HepG2 (cell line): ENCODE measurements at regions not wholly inside any gene's neighbourhood (a gene's known extent, or its start where the extent isn't known, plus 50 kb on each side); places are given as distances from the start of the nearest gene placed in this dataset.

Experiments
- ATAC-seq: fragments of 200-7000 bp; cut with Tn5 transposase; 3 replicates; pipeline ENCODE4 v1.9.1; 2020; ENCODE audit warnings: mild to moderate bottlenecking, moderate library complexity
- BruUV-seq: library from RNA; stranded (reverse); fragments of 400-500 nt; replicated peaks from 2 replicates; lab custom pipeline; 2021; lab: Mats Ljungman, UMichigan
- CTCF ChIA-PET: fragments of 300-600 bp; formaldehyde crosslinking; extraction: SDS; loops from one replicate; lab custom pipeline; 2021; ENCODE audit warnings: low total read pairs, inconsistent platforms, low intra/inter-chr PET ratio; lab: Yijun Ruan, JAX
- POLR2A ChIA-PET: fragments of 350-600 bp; sonication (Branson Sonifier 250); formaldehyde crosslinking; loops from one replicate; lab custom pipeline; 2020; ENCODE audit warnings: antibody characterized with exemption, inconsistent platforms; lab: Yijun Ruan, JAX
- DNase-seq: peaks from one replicate; pipeline ENCODE4 v3.0.0-alpha.2; 2015; ENCODE audit warnings: low spot score
- FAIRE-seq: peaks from 3 replicates; lab custom pipeline; 2011; peaks lifted over from hg19 to GRCh38; lab: Jason Lieb, UNC
- H2AFZ ChIP-seq: one replicate; pipeline ENCODE4 v1.6.1; 2011; ENCODE audit warnings: low read length, inconsistent platforms
- H3K27ac ChIP-seq: fragments of 300-600 bp; 3 replicates; pipeline ENCODE4 v1.8.0; 2011; ENCODE audit warnings: mixed run types, mild to moderate bottlenecking, mixed read lengths, low read length, inconsistent platforms; ENCODE audit not compliant: insufficient read depth; ENCODE audit errors: extremely low read length
- H3K27me3 ChIP-seq, 2 experiments: fragments of 200-600 bp in 1 of 2; 2 replicates in 1 of 2; 3 replicates in 1 of 2; pipeline versions ENCODE4 v1.6.0 to v1.8.0; 2011; ENCODE audit warnings: low read length in 2 of 2, mild to moderate bottlenecking in 2 of 2, moderate library complexity in 2 of 2, inconsistent platforms in 1 of 2; ENCODE audit not compliant: insufficient read depth in 2 of 2, control insufficient read depth in 1 of 2
- H3K36me3 ChIP-seq, 2 experiments: fragments of 200-600 bp in 1 of 2; replicated peaks in 1 of 2; 2 replicates in 1 of 2; 3 replicates in 1 of 2; pipeline versions ENCODE4 v1.5.1 to v1.8.0; 2011; ENCODE audit warnings: low read length in 2 of 2, inconsistent platforms in 1 of 2; ENCODE audit not compliant: insufficient read depth in 2 of 2, control insufficient read depth in 1 of 2
- H3K4me1 ChIP-seq: 2 replicates; pipeline ENCODE4 v1.5.1; 2012; ENCODE audit warnings: low read length, inconsistent platforms; ENCODE audit not compliant: insufficient read depth
- H3K4me2 ChIP-seq: 2 replicates; pipeline ENCODE4 v1.6.0; 2011; ENCODE audit warnings: low read depth, low read length, inconsistent platforms
- H3K4me3 ChIP-seq, 3 experiments: fragments of 200-600 bp in 1 of 3; sonication (generic), shearing (Covaris generic) in 1 of 3; replicated peaks in 1 of 3; 2 replicates each; pipeline ENCODE4 v1.5.1; 2011 to 2016; ENCODE audit warnings: low read length in 3 of 3, inconsistent platforms in 2 of 3, low read depth in 2 of 3, mild to moderate bottlenecking in 2 of 3, control low read depth in 1 of 3, mixed read lengths in 1 of 3; ENCODE audit not compliant: insufficient read depth in 1 of 3
- H3K79me2 ChIP-seq: one replicate; pipeline ENCODE4 v1.6.1; 2011; ENCODE audit warnings: low read length, inconsistent platforms; ENCODE audit not compliant: insufficient read depth
- H3K9ac ChIP-seq: 2 replicates; pipeline ENCODE4 v1.6.0; 2011; ENCODE audit warnings: mild to moderate bottlenecking, low read depth, low read length, inconsistent platforms; ENCODE audit not compliant: insufficient read depth
- H3K9me3 ChIP-seq: 2 replicates; pipeline ENCODE4 v1.5.1; 2012; ENCODE audit warnings: mild to moderate bottlenecking, low read length
- H4K20me1 ChIP-seq: 2 replicates; pipeline ENCODE4 v1.6.0; 2011; ENCODE audit warnings: inconsistent platforms, mild to moderate bottlenecking, low read length, moderate library complexity; ENCODE audit not compliant: insufficient read depth
- ATF7 ChIP-seq, 2 experiments: fragments of 450-650 bp in 1 of 2; sonication (generic) in 1 of 2; formaldehyde crosslinking in 1 of 2; IDR thresholded peaks; 2 replicates each; pipeline versions ENCODE4 v1.4.0 to v1.6.1; 2016 to 2020; ENCODE audit warnings: antibody characterized with exemption in 1 of 2, mild to moderate bottlenecking in 1 of 2, missing genetic modification reagents in 1 of 2
- CREB1 ChIP-seq, 2 experiments: fragments of 450-650 bp in 1 of 2; IDR thresholded peaks; 2 replicates each; pipeline ENCODE4 v1.6.1; 2016 to 2017; ENCODE audit warnings: control low read depth in 1 of 2, mild to moderate bottlenecking in 1 of 2, missing compliant biosample characterization in 1 of 2, missing genetic modification characterization in 1 of 2
- FOXO4 ChIP-seq: sonication (generic); formaldehyde crosslinking; conservative IDR thresholded peaks from 2 replicates; pipeline ENCODE4 v1.8.1; 2023; ENCODE audit warnings: missing genetic modification reagents
- NFE2L2 ChIP-seq: fragments of 150-350 bp; IDR thresholded peaks from 2 replicates; pipeline ENCODE4 v1.6.1; 2014; ENCODE audit warnings: low read length
- NONO ChIP-seq, 2 experiments: fragments of 450-650 bp in 1 of 2; sonication (generic) in 1 of 2; formaldehyde crosslinking in 1 of 2; IDR thresholded peaks in 1 of 2; conservative IDR thresholded peaks in 1 of 2; 2 replicates each; pipeline versions ENCODE4 v1.6.1 to v1.8.0; 2017 to 2022; ENCODE audit warnings: mild to moderate bottlenecking in 1 of 2, missing genetic modification reagents in 1 of 2, moderate library complexity in 1 of 2
- SRSF1 ChIP-seq: fragments of 200-400 bp; formaldehyde crosslinking; optimal IDR thresholded peaks from 2 replicates; pipeline ENCODE3; 2017; ENCODE audit warnings: mild to moderate bottlenecking, low read depth, low read length, moderate library complexity
- ZNF10 ChIP-seq: sonication (generic); formaldehyde crosslinking; IDR thresholded peaks from 2 replicates; pipeline ENCODE4 v1.4.0; 2020; ENCODE audit warnings: mild to moderate bottlenecking, low read depth, missing genetic modification reagents, borderline replicate concordance
- ZNF446 ChIP-seq: sonication (generic); formaldehyde crosslinking; IDR thresholded peaks from 2 replicates; pipeline ENCODE4 v1.5.0; 2020; ENCODE audit warnings: mild to moderate bottlenecking, missing genetic modification reagents
- ZNF468 ChIP-seq: sonication (generic); formaldehyde crosslinking; IDR thresholded peaks from 2 replicates; pipeline ENCODE4 v1.8.0; 2022; ENCODE audit warnings: mild to moderate bottlenecking, moderate library complexity, missing genetic modification reagents
- WGBS: methylation state at CpG from one replicate; pipeline ENCODE4 v1.1.6; 2017; ENCODE audit warnings: low lambda C conversion rate; 5-methylcytosine and 5-hydroxymethylcytosine counted together
- in situ Hi-C: cut with HindIII; loops from 2 replicates; pipeline ENCODE4 v1.10.0; 2017; ENCODE audit warnings: low pct_unique_long_range_greater_than_20kb; ENCODE audit not compliant: extremely low pct_ligation_motif_present
- intact Hi-C: fragments of 100-400 bp; cut with micrococcal nuclease; formaldehyde crosslinking; loops from one replicate; pipeline ENCODE4 v1.10.0; 2022; ENCODE audit not compliant: unreplicated experiment

DNA sequence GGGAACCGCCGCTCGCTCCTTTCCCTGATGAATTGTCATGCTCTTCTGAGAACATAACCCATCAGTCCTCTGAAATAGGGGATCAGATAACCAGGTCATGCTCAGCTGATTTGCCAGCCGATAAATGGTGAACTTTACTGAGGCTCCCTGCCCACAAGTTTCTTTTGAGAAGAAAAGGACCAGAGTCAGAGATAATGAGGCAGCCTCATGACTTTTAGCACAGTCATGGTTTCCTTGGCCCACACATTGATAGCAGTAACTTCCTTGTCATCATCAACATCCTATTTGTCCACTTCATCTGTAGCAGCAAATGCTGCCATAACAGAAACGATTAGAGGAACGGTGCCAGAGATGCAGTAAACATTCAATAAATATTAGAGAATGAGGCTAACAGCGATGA is 509.0 kb downstream of the GATA3 start:
- POLR2A ChIA-PET: no interaction called here
- DNase-seq (no peak), FAIRE-seq (no peak), ATAC-seq (no peak)
- CTCF ChIA-PET: no interaction called here
- Histone ChIP-seq H3K27ac (no peak overlapping the region), H3K79me2 (no peaks in the 10 kb centered on the region), H3K36me3 (no peaks in the 10 kb centered on the region), H3K27me3 (no peaks in the 10 kb centered on the region), H3K4me2 (no peak overlapping the region), H3K4me1 (no peaks in the 10 kb centered on the region)
- in situ Hi-C loops: no loop called here
- BruUV-seq: no TSS peak
- WGBS: 30% methylated on average over 7 of the region's 7 CpGs
- TF ChIP-seq NFE2L2 (0 out of 2 replicates have a peak, but pooled peaks have one; percentile 38), FOXO4 (CRISPR knock-in tag) (no peak), ZNF468 (CRISPR knock-in tag) (no peak)
- TF ChIP-seq, all 625 proteins: peak for 1
- intact Hi-C loops: no loop called here
- no peak overlapping the region for H3K4me3 ChIP-seq
- no peaks in the 10 kb centered on the region for H4K20me1 ChIP-seq
- no peaks in the 10 kb centered on the region for H3K9me3 ChIP-seq
- H3K9ac ChIP-seq: no peak overlapping the region
- no peak overlapping the region for H2AFZ ChIP-seq

DNA sequence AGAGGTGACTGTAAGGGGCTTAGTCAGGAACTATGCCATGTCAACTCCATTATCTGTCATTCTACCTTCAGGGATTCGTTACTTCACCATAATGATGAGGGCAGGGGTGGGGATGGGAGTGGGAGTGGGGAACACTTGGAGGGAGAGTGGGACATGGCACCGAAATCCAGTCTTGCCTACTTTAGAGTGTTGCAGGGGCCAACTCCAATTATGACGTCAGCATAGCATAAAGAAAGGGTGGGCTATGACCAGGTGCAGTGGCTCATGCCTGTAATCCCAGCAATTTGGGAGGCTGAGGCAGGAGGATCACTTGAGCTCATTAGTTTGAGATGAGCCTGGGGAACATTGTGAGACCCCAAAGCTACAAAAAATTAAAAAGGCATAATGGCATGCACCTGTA is 512.2 kb downstream of the GATA3 start:
- H2AFZ ChIP-seq: no peak overlapping the region
- WGBS: 6% methylated on average over 3 of the region's 3 CpGs
- POLR2A ChIA-PET: no interaction called here
- no peaks in the 10 kb centered on the region for H3K36me3 ChIP-seq
- H3K79me2 ChIP-seq: no peaks in the 10 kb centered on the region
- no peak for ATAC-seq
- CTCF ChIA-PET: no interaction called here
- H3K4me1 ChIP-seq: no peaks in the 10 kb centered on the region
- no peak overlapping the region for H3K4me2 ChIP-seq
- no peak overlapping the region for H3K4me3 ChIP-seq
- no peak for FAIRE-seq
- no peaks in the 10 kb centered on the region for H3K27me3 ChIP-seq
- TF ChIP-seq ZNF10 (CRISPR knock-in tag) (no peak), ZNF446 (CRISPR knock-in tag) (no peak), SRSF1 (no peak), ATF7 (IDR thresholded peaks at IDR 0.05) (peak; percentile 93), ATF7 (CRISPR knock-in tag; IDR thresholded peaks at IDR 0.05) (no peak), CREB1 (IDR thresholded peaks at IDR 0.05) (peak; percentile 93), CREB1 (CRISPR knock-in tag; IDR thresholded peaks at IDR 0.05) (no peak), NONO (IDR thresholded peaks at IDR 0.05) (no peak), NONO (CRISPR knock-in tag; conservative IDR thresholded peaks at IDR 0.05) (no peak)
- H3K9me3 ChIP-seq: no peaks in the 10 kb centered on the region
- no peaks in the 10 kb centered on the region for H4K20me1 ChIP-seq
- no peak overlapping the region for H3K27ac ChIP-seq
- in situ Hi-C loops (no loop called here), intact Hi-C loops (no loop called here)
- no peak for DNase-seq
- no TSS peak for BruUV-seq
- H3K9ac ChIP-seq: no peak overlapping the region
